ENCODE measurements at regions not wholly inside any gene's neighbourhood (a gene's known extent, or its start where the extent isn't known, plus 50 kb on each side); places are given as distances from the start of the nearest gene placed in this dataset.

DNA sequence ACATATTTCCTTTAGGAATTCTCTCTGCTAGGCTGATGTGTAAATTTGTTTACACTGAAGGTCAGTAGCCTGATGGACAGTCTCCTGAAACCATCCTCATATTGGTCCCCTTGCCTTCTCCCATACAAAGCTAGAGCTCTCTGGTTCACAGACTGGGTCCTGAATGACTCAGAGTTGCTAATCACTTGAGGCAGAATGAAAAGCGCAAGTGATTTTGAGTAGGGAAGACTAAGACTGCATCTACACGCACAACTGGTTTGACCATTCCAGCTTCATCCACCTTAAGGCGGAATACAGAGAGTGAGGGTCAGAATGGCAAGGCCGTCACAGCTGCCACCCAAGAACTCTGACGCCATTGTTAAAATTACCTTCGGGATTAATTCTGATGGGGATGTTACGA, 70.2 kb upstream of the KIF26B start:
- H2AFZ ChIP-seq (ENCODE audit: control insufficient read depth, low read depth, low read length): no peak overlapping the region
- DNase-seq (ENCODE audit: low read depth, low spot score) (no peak), ATAC-seq (no peak), FAIRE-seq (no peak)
- TF ChIP-seq LARP7 (IDR thresholded peaks at IDR 0.05) (no peak), FOXM1 (IDR thresholded peaks at IDR 0.05; ENCODE audit: low read depth, low read length) (no peak), NR2F1 (conservative IDR thresholded peaks at IDR 0.05) (no peak), TARDBP (IDR thresholded peaks at IDR 0.05; ENCODE audit: borderline replicate concordance) (no peak), KLF5 (IDR thresholded peaks at IDR 0.05; ENCODE audit: partially characterized antibody) (no peak)
- TF ChIP-seq, protein P1, sequence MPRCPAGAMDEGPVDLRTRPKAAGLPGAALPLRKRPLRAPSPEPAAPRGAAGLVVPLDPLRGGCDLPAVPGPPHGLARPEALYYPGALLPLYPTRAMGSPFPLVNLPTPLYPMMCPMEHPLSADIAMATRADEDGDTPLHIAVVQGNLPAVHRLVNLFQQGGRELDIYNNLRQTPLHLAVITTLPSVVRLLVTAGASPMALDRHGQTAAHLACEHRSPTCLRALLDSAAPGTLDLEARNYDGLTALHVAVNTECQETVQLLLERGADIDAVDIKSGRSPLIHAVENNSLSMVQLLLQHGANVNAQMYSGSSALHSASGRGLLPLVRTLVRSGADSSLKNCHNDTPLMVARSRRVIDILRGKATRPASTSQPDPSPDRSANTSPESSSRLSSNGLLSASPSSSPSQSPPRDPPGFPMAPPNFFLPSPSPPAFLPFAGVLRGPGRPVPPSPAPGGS (IDR thresholded peaks at IDR 0.05; ENCODE audit: borderline replicate concordance, insufficient read depth, low read depth, low read length, poor library complexity, severe bottlenecking): no peak
- TF ChIP-seq, protein P2, sequence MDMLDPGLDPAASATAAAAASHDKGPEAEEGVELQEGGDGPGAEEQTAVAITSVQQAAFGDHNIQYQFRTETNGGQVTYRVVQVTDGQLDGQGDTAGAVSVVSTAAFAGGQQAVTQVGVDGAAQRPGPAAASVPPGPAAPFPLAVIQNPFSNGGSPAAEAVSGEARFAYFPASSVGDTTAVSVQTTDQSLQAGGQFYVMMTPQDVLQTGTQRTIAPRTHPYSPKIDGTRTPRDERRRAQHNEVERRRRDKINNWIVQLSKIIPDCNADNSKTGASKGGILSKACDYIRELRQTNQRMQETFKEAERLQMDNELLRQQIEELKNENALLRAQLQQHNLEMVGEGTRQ (IDR thresholded peaks at IDR 0.05; ENCODE audit: borderline replicate concordance, low read depth, low read length): no peak
- TF ChIP-seq, protein P3, sequence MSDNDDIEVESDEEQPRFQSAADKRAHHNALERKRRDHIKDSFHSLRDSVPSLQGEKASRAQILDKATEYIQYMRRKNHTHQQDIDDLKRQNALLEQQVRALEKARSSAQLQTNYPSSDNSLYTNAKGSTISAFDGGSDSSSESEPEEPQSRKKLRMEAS (IDR thresholded peaks at IDR 0.05; ENCODE audit: low read depth, low read length): no peak
- TF ChIP-seq, protein P4, sequence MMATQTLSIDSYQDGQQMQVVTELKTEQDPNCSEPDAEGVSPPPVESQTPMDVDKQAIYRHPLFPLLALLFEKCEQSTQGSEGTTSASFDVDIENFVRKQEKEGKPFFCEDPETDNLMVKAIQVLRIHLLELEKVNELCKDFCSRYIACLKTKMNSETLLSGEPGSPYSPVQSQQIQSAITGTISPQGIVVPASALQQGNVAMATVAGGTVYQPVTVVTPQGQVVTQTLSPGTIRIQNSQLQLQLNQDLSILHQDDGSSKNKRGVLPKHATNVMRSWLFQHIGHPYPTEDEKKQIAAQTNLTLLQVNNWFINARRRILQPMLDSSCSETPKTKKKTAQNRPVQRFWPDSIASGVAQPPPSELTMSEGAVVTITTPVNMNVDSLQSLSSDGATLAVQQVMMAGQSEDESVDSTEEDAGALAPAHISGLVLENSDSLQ (IDR thresholded peaks at IDR 0.05): no peak
- ChIA-PET RAD21 (ENCODE audit: unreplicated experiment) (no interaction called here), SMC1A (ENCODE audit: uncharacterized antibody, unreplicated experiment) (no interaction called here), CTCF (interaction anchor here (0.6 kb wide), 1 partner anchor 147 kb away, joined by 3 read pairs; no protein-coding TSS in a partner anchor), POLR2A (interaction anchor here (0.6 kb wide), 1 partner anchor 454 kb away, joined by 3 read pairs; no protein-coding TSS in a partner anchor)
- no peaks in the 10 kb centered on the region for H3K9me3 ChIP-seq (replicated peaks; ENCODE audit: control insufficient read depth, insufficient read depth, low read length)
- in situ Hi-C loops (cut with MboI): no loop called here
- intact Hi-C loops (cut with micrococcal nuclease; ENCODE audit: unreplicated experiment): no loop called here
- no peak overlapping the region for H3K4me2 ChIP-seq (ENCODE audit: control insufficient read depth, insufficient read depth)
- H3K9ac ChIP-seq (ENCODE audit: control insufficient read depth, insufficient read depth, low read length): no peak overlapping the region
- H3K36me3 ChIP-seq (ENCODE audit: control insufficient read depth in 2 of 2, insufficient read depth in 2 of 2, low read length in 1 of 2): no peaks in the 10 kb centered on the region
- no peaks in the 10 kb centered on the region for H4K20me1 ChIP-seq (ENCODE audit: control insufficient read depth, insufficient read depth)
- BruUV-seq (replicated peaks): no TSS peak
- 86% methylated on average over 7 of the region's 7 CpGs for WGBS (ENCODE audit: insufficient coverage, insufficient replicate concordance, low lambda C conversion rate, missing lambda C conversion rate)
- 0 out of 4 replicates have a peak, but pooled peaks cover 0 to under 1% of the 10 kb centered on the region in 2 experiments for H3K27me3 ChIP-seq (replicated peaks in 1 of 2; ENCODE audit: control insufficient read depth in 2 of 2, insufficient read depth in 2 of 2, low read length in 1 of 2)
- no peaks in the 10 kb centered on the region for H3K4me1 ChIP-seq (ENCODE audit: control insufficient read depth, insufficient read depth, low read length)
- H3K79me2 ChIP-seq (ENCODE audit: control insufficient read depth, insufficient read depth, low read length): no peaks in the 10 kb centered on the region
- H3K4me3 ChIP-seq: no peak overlapping the region
- H3K27ac ChIP-seq (ENCODE audit: control insufficient read depth, insufficient read depth): no peak overlapping the region
